KOPT-K1 (cell line): ENCODE measurements at regions not wholly inside any gene's neighbourhood (a gene's known extent, or its start where the extent isn't known, plus 50 kb on each side); places are given as distances from the start of the nearest gene placed in this dataset.

Experiments
- H3K27ac ChIP-seq: fragments of 200-600 bp; sonication (generic); 2 replicates; pipeline ENCODE4 v1.5.1; 2016; ENCODE audit warnings: antibody characterized with exemption, mild to moderate bottlenecking, low read depth, low read length; ENCODE audit not compliant: poor library complexity, severe bottlenecking
- H3K36me3 ChIP-seq: fragments of 200-600 bp; sonication (generic); 2 replicates; pipeline ENCODE4 v1.5.1; 2017; ENCODE audit warnings: antibody characterized with exemption, mild to moderate bottlenecking, low read length, moderate library complexity; ENCODE audit not compliant: insufficient read depth
- H3K9me3 ChIP-seq: fragments of 200-600 bp; sonication (generic); 2 replicates; pipeline ENCODE4 v1.5.1; 2017; ENCODE audit warnings: antibody characterized with exemption, low read length, mild to moderate bottlenecking; ENCODE audit not compliant: insufficient read depth, poor library complexity, severe bottlenecking

GRCh38 chr17:14790521-14790920 is 474.6 kb downstream of the PMP22 start:
- Histone ChIP-seq H3K36me3 (no peaks in the 10 kb centered on the region), H3K27ac (no peak overlapping the region), H3K9me3 (no peaks in the 10 kb centered on the region)

GRCh38 chr17:14784997-14785696 is 480.0 kb downstream of the PMP22 start:
- H3K36me3 ChIP-seq: no peaks in the 10 kb centered on the region
- H3K9me3 ChIP-seq: no peaks in the 10 kb centered on the region
- no peak overlapping the region for H3K27ac ChIP-seq

GRCh38 chr17:14781123-14781522 is 480.2 kb downstream of the HS3ST3B1 start:
- H3K27ac ChIP-seq: no peak overlapping the region
- no peaks in the 10 kb centered on the region for H3K9me3 ChIP-seq

GRCh38 chr17:14780097-14780651 is 479.3 kb downstream of the HS3ST3B1 start:
- no peak overlapping the region for H3K27ac ChIP-seq
- no peaks in the 10 kb centered on the region for H3K36me3 ChIP-seq
- H3K9me3 ChIP-seq: no peaks in the 10 kb centered on the region

More at GRCh38 chr17:14781123-14781522, 480.2 kb downstream of the HS3ST3B1 start:
- no peaks in the 10 kb centered on the region for H3K36me3 ChIP-seq

GRCh38 chr17:14779241-14779640 is 478.4 kb downstream of the HS3ST3B1 start:
- Histone ChIP-seq H3K27ac (no peak overlapping the region), H3K9me3 (no peaks in the 10 kb centered on the region), H3K36me3 (no peaks in the 10 kb centered on the region)

GRCh38 chr17:14777291-14777690 is 476.4 kb downstream of the HS3ST3B1 start:
- H3K9me3 ChIP-seq: no peaks in the 10 kb centered on the region
- H3K36me3 ChIP-seq: no peaks in the 10 kb centered on the region
- H3K27ac ChIP-seq: no peak overlapping the region

GRCh38 chr17:14776791-14777190 is 475.9 kb downstream of the HS3ST3B1 start:
- H3K36me3 ChIP-seq: no peaks in the 10 kb centered on the region
- no peaks in the 10 kb centered on the region for H3K9me3 ChIP-seq
- H3K27ac ChIP-seq: no peak overlapping the region

GRCh38 chr17:14775731-14776492 is 475.0 kb downstream of the HS3ST3B1 start:
- H3K36me3 ChIP-seq: no peaks in the 10 kb centered on the region
- H3K27ac ChIP-seq: no peak overlapping the region
- no peaks in the 10 kb centered on the region for H3K9me3 ChIP-seq

- no peaks in the 10 kb centered on the region for H3K9me3 ChIP-seq
- H3K27ac ChIP-seq: no peak overlapping the region
- no peaks in the 10 kb centered on the region for H3K36me3 ChIP-seq
Measured at GRCh38 chr17:14774774-14775173, 473.9 kb downstream of the HS3ST3B1 start.

- Histone ChIP-seq H3K27ac (no peak overlapping the region), H3K9me3 (no peaks in the 10 kb centered on the region), H3K36me3 (no peaks in the 10 kb centered on the region)
Measured at GRCh38 chr17:14772776-14773175, 471.9 kb downstream of the HS3ST3B1 start.

- Histone ChIP-seq H3K36me3 (no peaks in the 10 kb centered on the region), H3K9me3 (no peaks in the 10 kb centered on the region), H3K27ac (no peak overlapping the region)
Measured at GRCh38 chr17:14771543-14771942, 470.7 kb downstream of the HS3ST3B1 start.

GRCh38 chr17:14768923-14769322 is 468.0 kb downstream of the HS3ST3B1 start:
- Histone ChIP-seq H3K9me3 (no peaks in the 10 kb centered on the region), H3K27ac (no peak overlapping the region), H3K36me3 (no peaks in the 10 kb centered on the region)

- Histone ChIP-seq H3K36me3 (no peaks in the 10 kb centered on the region), H3K27ac (no peak overlapping the region), H3K9me3 (no peaks in the 10 kb centered on the region)
Measured at GRCh38 chr17:14762736-14763479, 462.0 kb downstream of the HS3ST3B1 start.

GRCh38 chr17:14760719-14761411 is 460.0 kb downstream of the HS3ST3B1 start:
- H3K36me3 ChIP-seq: no peaks in the 10 kb centered on the region
- H3K27ac ChIP-seq: no peak overlapping the region
- H3K9me3 ChIP-seq: no peaks in the 10 kb centered on the region
